GM12878 (cell line): ENCODE measurements at regions not wholly inside any gene's neighbourhood (a gene's known extent, or its start where the extent isn't known, plus 50 kb on each side); places are given as distances from the start of the nearest gene placed in this dataset.

Source experiments
- BCLAF1 ChIP-seq: fragments of 450-650 bp; IDR thresholded peaks from 2 replicates; pipeline ENCODE4 v1.6.1; 2017; ENCODE audit warnings: antibody characterized with exemption, mild to moderate bottlenecking, moderate library complexity
- CHD1 ChIP-seq: IDR thresholded peaks from 2 replicates; pipeline ENCODE4 v1.6.1; 2012; ENCODE audit warnings: low read depth, low read length, improper control_type of control experiment
- CTCF ChIP-seq, 3 experiments: IDR thresholded peaks in 2 of 3; conservative IDR thresholded peaks in 1 of 3; 2 replicates each; pipeline ENCODE4 v1.5.1; 2011; ENCODE audit warnings: low read depth in 3 of 3, low read length in 3 of 3, mild to moderate bottlenecking in 3 of 3, control low read depth in 2 of 3, moderate library complexity in 2 of 3, inconsistent platforms in 1 of 3, mixed read lengths in 1 of 3; ENCODE audit not compliant: control insufficient read depth in 2 of 3, insufficient read depth in 1 of 3; ENCODE audit errors: extremely low read depth in 1 of 3
- E4F1 ChIP-seq: fragments of 450-650 bp; IDR thresholded peaks from 2 replicates; pipeline ENCODE4 v1.6.1; 2018; ENCODE audit warnings: borderline replicate concordance, mild to moderate bottlenecking; ENCODE audit not compliant: partially characterized antibody
- EP300 ChIP-seq, 2 experiments: fragments of 150-350 bp in 1 of 2; IDR thresholded peaks; 2 replicates each; pipeline ENCODE4 v1.6.1; 2011 to 2012; ENCODE audit warnings: low read depth in 2 of 2, low read length in 2 of 2, borderline replicate concordance in 1 of 2, improper control_type of control experiment in 1 of 2, inconsistent platforms in 1 of 2; ENCODE audit not compliant: control insufficient read depth in 1 of 2
- HDGF ChIP-seq: fragments of 450-650 bp; IDR thresholded peaks from 2 replicates; pipeline ENCODE4 v1.6.1; 2016; ENCODE audit warnings: antibody characterized with exemption
- IKZF1 ChIP-seq: fragments of 450-650 bp; conservative IDR thresholded peaks from 2 replicates; pipeline ENCODE4 v1.6.1; 2017; ENCODE audit warnings: antibody characterized with exemption, mild to moderate bottlenecking
- MAX ChIP-seq: IDR thresholded peaks from 2 replicates; pipeline ENCODE4 v1.6.1; 2012; ENCODE audit warnings: low read depth, low read length, improper control_type of control experiment
- POLR2A ChIP-seq: IDR thresholded peaks from 2 replicates; pipeline ENCODE4 v1.6.1; 2011; ENCODE audit warnings: low read depth, mild to moderate bottlenecking, low read length
- SIN3A ChIP-seq: IDR thresholded peaks from 2 replicates; pipeline ENCODE4 v1.6.1; 2012; ENCODE audit warnings: low read depth, low read length, improper control_type of control experiment
- YY1 ChIP-seq: IDR thresholded peaks from 2 replicates; pipeline ENCODE4 v1.6.1; 2011; ENCODE audit warnings: low read depth, mild to moderate bottlenecking, low read length
- ZBTB40 ChIP-seq: fragments of 450-650 bp; IDR thresholded peaks from 2 replicates; pipeline ENCODE4 v1.6.1; 2016; ENCODE audit warnings: mild to moderate bottlenecking, moderate library complexity, borderline replicate concordance
- ZNF217 ChIP-seq: fragments of 450-650 bp; IDR thresholded peaks from 2 replicates; pipeline ENCODE4 v1.6.1; 2017; ENCODE audit warnings: antibody characterized with exemption, mild to moderate bottlenecking
- ZNF384 ChIP-seq: IDR thresholded peaks from 2 replicates; pipeline ENCODE4 v1.6.1; 2012; ENCODE audit warnings: low read depth, mild to moderate bottlenecking, low read length, improper control_type of control experiment, borderline replicate concordance

- TF ChIP-seq ZBTB40, result no peak
- no peak for TF ChIP-seq MAX
- TF ChIP-seq ZNF217, result no peak
- no peak for TF ChIP-seq ZNF384
- TF ChIP-seq CTCF (IDR thresholded peaks at IDR 0.05 in 2 of 3, conservative IDR thresholded peaks at IDR 0.05 in 1 of 3; ENCODE audit: control insufficient read depth in 2 of 3, extremely low read depth in 1 of 3, insufficient read depth in 1 of 3, low read depth in 3 of 3, low read length in 3 of 3), result no peak
- TF ChIP-seq E4F1, result no peak
- no peak for TF ChIP-seq POLR2A
- no peak for TF ChIP-seq IKZF1
- TF ChIP-seq EP300 (IDR thresholded peaks at IDR 0.05; ENCODE audit: borderline replicate concordance in 1 of 2, control insufficient read depth in 1 of 2, low read depth in 2 of 2, low read length in 2 of 2), result no peak
- TF ChIP-seq YY1, result no peak
- no peak for TF ChIP-seq HDGF
- TF ChIP-seq BCLAF1, result no peak
- no peak for TF ChIP-seq CHD1
- TF ChIP-seq SIN3A, result no peak
Measured at GRCh38 chr14:104390221-104390931, 189.2 kb upstream of the C14orf180 start.
